OCI-LY1 (cell line): ENCODE measurements at regions not wholly inside any gene's neighbourhood (a gene's known extent, or its start where the extent isn't known, plus 50 kb on each side); places are given as distances from the start of the nearest gene placed in this dataset.
"Not testable (repeated sequence)": the region's sequence is repeated elsewhere in the genome, so short reads cannot be mapped to it uniquely, and the experiment has no call there.

Experiments
- CTCF ChIP-seq: fragments of 200-600 bp; sonication (generic), shearing (Covaris generic); IDR thresholded peaks from 2 replicates; pipeline ENCODE4 v1.5.1; 2017; ENCODE audit warnings: mild to moderate bottlenecking, antibody characterized with exemption, low read length, moderate library complexity, mixed read lengths
- EZH2 ChIP-seq: fragments of 200-600 bp; sonication (generic), shearing (Covaris generic); IDR thresholded peaks from 2 replicates; pipeline ENCODE4 v1.8.0; 2017; ENCODE audit warnings: borderline replicate concordance, mixed run types, mild to moderate bottlenecking, antibody characterized with exemption, low read length, moderate library complexity, mixed read lengths

GRCh38 chr17:22405080-22405479 lies 712.8 kb downstream of the KCNJ18 start:
- not testable (repeated sequence) for TF ChIP-seq EZH2, CTCF
